Keratinocyte (primary cell): ENCODE measurements at regions not wholly inside any gene's neighbourhood (a gene's known extent, or its start where the extent isn't known, plus 50 kb on each side); places are given as distances from the start of the nearest gene placed in this dataset.

Experiments
- CTCF ChIP-seq, 3 experiments: IDR thresholded peaks in 1 of 3; conservative IDR thresholded peaks in 1 of 3; optimal IDR thresholded peaks in 1 of 3; 2 replicates in 2 of 3; 3 replicates in 1 of 3; pipeline versions ENCODE3 to v1.5.1; 2011; ENCODE audit warnings: low read length in 3 of 3, mild to moderate bottlenecking in 3 of 3, moderate library complexity in 2 of 3, control low read depth in 1 of 3, inconsistent platforms in 1 of 3; ENCODE audit not compliant: insufficient read depth in 2 of 3; ENCODE audit errors: extremely low read depth in 1 of 3
- EZH2 ChIP-seq: IDR thresholded peaks from one replicate; pipeline ENCODE4 v1.6.1; 2012; ENCODE audit warnings: inconsistent platforms, mild to moderate bottlenecking, low read length, moderate library complexity

- TF ChIP-seq CTCF (optimal IDR thresholded peaks at IDR 0.05 in 1 of 3, IDR thresholded peaks at IDR 0.05 in 1 of 3, conservative IDR thresholded peaks at IDR 0.05 in 1 of 3; ENCODE audit: extremely low read depth in 1 of 3, insufficient read depth in 2 of 3, low read length in 3 of 3) = no peak
- TF ChIP-seq EZH2 = no peak
Observed at GRCh38 chr3:191695815-191696153, 234.8 kb downstream of the PYDC2 start.
